ENCODE measurements at regions not wholly inside any gene's neighbourhood (a gene's known extent, or its start where the extent isn't known, plus 50 kb on each side); places are given as distances from the start of the nearest gene placed in this dataset.

DNA sequence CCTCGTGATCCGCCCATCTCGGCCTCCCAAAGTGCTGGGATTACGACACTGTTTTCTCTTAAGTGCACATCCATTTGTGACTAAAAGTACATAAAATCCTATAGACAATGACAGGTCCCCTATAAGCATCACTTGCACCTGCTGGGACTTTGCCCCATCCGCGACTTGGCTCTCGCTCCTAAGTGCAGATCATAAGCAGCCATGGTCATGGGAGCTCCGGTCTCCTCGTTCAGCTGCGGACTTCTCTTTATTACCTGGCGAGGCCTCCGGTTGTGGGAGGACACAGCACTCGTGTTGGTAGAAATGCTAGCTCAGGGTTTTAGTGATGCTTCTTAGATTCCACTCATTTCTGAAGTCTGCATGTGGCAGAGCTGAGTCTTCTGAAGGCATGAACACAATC lies 92.7 kb upstream of the ST6GAL2 start:
- no peak for DNase-seq (ENCODE audit: low spot score)

DNA sequence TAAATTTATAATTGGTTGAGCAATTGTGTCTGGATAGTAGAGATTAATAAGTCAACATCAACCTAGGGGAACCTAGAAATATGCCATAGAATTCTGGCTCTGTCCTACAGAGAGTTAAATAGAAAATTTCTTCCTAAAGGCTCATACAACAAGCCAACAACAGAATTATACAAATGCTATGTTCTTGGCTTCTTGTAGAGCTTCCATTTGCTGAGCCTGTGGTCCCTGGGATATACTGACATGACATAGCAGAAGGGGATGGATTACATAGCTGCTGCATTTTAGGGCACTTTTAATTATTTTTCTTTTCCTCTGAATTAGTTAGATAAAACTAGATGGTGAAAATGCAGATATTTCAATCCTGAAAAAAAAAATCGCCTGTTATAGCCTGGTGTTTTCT lies 95.5 kb upstream of the ST6GAL2 start:
- no peak for DNase-seq (ENCODE audit: low spot score)

DNA sequence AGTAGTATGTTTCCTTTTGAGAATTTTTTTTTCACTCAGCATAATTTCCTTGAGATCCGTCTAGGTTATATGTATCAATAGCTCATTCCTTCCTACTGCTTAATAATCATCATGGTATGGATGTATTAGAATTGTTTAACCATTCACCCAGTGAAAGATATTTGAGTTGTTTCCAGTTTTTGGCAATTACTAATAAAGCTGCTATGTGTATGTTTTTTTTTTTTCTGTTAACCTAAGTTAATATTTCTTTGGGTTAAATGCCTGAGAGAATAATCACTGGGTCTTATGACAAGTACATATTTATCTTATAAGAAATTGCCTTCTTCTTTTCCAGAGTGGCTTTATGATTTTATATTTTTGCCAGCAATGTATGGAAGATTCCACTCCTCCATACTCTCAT lies 96.4 kb upstream of the ST6GAL2 start:
- DNase-seq (ENCODE audit: low spot score), result no peak

DNA sequence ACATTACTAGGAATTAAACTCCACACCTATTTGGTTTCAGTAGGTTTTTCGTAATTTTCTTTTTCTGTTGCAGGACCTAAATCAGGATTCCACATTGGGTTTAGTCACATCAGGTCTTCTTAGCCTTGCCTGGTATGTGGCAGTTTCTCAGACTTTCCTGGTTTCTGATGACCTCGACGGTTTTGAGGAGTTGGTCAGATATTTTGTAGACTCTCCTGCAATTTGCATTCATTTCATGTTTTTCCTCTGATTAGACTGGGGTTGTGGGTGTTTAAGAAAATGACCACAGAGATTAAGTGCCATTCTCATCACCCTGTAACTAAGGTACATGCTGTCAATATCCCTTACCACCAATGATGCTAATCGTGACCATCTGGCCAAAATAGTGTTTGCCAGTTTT lies 97.3 kb upstream of the ST6GAL2 start:
- DNase-seq (ENCODE audit: low spot score), result no peak

DNA sequence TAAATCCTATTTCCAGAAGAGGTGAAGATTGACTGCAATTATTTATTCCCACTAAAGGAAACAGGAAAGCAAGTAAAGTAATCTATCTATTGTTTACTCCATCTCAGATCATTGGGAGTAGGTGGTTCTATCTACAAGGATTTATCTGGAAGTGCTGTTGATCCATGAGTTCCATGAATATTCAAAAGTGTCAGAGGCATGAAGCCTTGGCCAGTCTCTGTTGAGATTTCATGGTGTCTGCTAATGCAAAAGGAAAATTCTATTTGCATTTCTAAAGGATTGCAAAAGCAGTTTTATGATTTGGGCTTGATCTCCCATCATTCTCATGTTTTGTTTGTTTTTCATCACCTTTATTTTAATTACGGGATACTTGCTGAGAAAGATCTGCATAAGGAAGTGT lies 102.4 kb upstream of the ST6GAL2 start:
- DNase-seq (ENCODE audit: low spot score), result no peak

DNA sequence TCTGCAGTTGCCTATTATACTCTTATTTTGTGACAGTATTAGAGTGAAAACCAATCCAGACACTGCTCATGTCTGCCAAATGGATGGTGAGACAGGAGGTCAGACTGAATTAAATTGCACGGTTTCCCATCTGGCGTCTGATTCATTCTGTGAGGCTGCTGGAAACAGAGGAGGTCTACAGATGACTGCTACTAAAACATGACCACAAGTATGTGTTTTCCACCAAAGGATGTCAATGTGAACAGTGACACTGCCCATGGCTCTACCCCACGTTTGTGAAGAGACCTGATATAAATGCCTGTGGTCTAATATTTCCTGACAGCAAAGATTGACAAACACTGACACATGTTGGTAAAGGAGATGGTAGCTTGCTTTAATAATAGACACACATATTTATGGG lies 104.3 kb upstream of the ST6GAL2 start:
- DNase-seq (ENCODE audit: low spot score), result peak; percentile 97

DNA sequence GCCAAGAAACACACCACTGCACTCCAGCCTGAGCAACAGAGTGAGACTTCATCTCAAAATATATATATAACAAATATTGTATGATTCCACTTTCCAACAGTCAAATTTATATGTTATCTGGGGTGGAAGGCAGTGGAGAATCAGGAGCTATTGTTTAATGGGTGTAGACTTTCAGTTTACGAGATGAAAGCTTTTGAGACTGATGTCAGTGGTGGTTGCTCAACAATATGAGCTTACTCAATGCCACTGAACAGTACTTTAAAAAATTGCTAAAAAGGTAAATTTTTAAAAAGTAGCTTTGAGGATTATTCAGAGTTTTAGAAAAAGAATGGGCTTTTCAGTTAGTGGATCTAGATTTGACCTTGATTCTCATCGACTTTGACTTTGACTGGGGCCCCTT lies 105.9 kb upstream of the ST6GAL2 start:
- no peak for DNase-seq (ENCODE audit: low spot score)

DNA sequence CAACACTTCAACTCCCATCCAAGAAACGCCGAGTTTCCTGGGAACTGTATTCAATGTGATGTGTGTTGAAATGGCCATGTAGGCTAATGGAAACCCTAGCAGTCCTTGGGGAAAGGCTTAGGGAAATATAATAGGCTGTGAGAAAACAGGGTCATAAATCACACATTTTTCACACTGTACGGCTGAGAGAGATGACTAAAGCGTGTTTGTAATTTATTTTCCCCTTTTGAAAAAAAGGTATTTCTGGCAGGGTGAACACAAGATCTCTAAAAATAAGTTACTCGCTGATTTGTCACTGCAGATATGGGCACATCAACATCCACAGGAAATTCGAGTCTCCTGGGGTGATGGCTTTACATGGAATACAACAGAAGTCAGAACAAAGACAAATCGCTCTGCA lies 109.6 kb upstream of the ST6GAL2 start:
- no peak for DNase-seq (ENCODE audit: low spot score)

DNA sequence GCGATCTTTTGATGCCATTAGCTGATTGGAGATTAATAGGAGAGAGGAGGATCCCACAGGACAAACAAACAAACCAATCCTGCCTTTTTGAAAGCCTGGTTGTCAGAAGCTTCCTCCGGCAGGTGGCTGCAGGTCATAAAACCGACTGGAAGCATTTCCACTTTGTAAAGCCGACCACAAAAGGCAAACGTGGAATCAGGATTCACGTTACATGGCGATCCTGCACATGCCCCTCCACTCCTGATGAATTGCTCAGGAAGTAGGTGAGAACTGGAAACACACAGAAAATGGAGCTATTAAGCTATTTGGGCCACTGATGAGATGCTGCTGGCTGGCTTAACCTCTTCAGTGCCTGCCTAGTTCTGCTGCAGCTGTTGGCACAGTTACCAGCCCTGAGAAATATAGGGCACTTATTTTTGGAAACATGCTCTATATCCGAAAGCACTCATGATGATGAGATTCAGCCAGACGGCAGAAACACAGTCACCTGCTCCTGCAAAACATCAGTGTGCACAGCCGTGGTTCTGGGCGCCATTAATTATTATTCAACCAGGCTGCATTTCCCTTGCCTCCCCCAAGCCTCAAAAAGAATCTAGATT lies 110.3 kb upstream of the ST6GAL2 start:
- DNase-seq (ENCODE audit: low spot score), result peak; percentile 88

DNA sequence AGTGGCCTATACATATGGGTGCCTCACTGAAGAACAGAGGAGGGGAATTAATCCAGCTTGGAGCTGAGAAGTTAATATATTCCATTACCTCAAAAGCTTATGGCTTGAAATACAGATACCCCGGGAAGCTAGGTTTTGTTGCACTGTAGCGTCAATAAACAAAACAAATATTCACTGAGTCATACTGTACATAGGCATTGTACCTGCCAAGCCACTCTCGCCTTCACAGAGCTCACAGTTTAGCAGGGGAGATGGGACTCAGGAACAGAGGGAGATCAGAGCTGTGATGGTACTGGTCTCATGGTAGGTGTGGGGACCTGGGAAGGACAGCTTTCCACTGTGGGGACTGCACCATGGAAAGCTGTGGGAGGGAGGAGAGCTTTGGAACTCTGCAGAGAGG lies 111.2 kb upstream of the ST6GAL2 start:
- DNase-seq (ENCODE audit: low spot score), result peak; percentile 64

DNA sequence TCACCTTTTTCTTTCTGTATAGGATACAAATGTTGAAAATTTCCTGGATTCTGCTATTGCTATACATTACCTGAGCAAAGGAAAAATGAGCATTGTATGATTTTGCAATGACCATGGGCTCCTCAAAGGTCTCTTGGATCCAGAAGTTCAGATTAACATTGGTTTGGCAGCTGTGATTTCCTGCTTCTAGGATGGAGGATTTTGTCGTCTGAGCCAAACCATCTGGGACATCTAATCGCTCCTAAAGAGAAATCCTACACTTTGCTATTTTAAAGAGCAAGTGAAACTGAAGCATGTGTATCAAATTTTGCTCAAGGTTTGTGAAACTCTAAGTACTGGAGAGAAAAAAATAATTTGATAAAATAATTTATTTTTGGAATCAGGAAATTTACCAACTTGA lies 115.1 kb upstream of the ST6GAL2 start:
- no peak for DNase-seq (ENCODE audit: low spot score)

DNA sequence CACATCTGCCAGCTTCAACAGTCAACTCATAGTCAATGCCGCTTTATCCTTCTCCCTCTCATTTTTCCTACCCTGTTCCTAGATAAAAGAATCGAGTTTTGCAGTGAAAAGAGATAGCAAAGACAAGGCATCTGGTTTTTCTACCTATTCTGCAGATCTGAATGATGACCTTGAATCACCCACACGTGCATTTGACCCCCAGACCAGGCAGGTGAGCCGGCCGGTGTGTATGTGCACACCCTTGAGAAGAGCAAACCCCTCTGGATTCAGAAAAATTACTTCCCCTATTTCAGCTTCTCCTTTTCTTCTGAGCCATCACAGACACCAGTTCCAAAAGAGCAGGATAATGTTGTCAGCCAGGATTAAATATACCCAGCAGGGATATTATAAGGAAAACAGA lies 115.6 kb upstream of the ST6GAL2 start:
- no peak for DNase-seq (ENCODE audit: low spot score)

DNA sequence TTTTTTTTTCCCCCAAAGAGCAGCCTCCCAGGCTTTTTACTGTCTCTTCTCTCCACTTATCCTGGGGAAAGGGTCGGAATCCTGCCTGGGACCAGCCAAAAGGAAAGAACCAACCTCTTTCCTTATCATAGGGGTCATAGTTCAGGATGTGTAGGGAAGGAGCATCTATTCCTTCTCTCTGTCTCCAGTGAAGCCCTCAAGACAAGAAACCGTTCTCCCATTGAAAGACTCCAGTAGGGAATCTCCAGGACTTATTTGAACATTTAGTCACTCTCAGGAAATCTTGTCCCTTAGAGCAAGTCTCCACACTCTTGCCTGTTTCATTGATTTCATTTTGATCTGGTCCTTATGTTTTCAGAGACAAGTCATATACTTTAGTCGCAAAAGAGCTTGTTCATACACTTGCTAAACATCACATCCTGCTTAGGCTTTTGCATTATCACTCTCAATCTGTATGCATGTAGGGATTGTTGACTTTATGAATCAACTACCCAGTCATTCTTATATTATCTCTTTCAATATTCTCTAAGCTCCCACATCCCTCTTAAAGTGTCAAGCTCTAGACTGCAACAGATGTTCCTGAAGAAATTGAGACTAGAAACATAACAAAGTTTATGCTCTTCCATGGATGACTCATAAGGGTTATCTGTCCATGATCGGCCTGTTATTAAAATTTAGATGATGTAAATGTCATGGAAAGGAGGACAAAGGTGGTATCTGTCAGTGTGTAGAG lies 116.2 kb upstream of the ST6GAL2 start:
- DNase-seq (ENCODE audit: low spot score), result peak; percentile 45

DNA sequence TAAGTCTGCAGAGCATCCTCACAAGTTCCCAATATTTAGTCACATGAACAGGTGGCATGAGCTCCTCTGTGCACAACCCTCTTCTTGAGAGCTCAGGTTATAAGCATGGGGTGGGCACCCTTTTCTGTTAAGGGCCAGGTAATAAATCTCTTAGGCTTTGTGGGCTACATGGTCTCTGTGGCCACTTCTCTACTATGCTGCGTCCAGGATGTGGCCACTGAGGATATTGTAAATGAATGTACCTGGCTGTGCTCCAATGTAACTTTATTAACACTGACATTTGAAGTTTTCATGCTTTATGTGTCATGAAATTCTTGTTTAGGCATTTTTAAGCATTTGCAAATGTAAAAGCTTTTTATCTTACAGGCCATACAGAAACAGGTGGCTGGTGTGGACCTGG lies 116.8 kb upstream of the ST6GAL2 start:
- DNase-seq (ENCODE audit: low spot score), result peak; percentile 18

DNA sequence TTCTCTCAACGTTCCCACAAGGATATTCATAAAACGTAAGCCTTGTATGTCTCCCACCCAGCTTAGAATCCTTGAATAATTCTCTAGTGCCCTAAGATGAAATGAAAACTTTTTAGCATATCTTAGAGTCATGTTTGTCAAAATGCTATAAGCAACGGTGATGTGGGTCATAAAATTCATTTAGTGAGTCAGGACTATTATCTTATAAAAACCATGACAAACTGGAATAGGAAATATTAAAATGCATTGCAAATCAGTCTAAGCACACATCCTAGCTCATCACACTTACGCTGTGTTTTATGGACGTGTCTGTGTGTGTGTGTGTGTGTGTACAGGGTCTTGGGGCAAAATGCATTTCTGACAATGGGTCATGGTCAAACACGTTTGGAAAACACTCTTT lies 119.9 kb upstream of the ST6GAL2 start:
- DNase-seq (ENCODE audit: low spot score), result no peak

DNA sequence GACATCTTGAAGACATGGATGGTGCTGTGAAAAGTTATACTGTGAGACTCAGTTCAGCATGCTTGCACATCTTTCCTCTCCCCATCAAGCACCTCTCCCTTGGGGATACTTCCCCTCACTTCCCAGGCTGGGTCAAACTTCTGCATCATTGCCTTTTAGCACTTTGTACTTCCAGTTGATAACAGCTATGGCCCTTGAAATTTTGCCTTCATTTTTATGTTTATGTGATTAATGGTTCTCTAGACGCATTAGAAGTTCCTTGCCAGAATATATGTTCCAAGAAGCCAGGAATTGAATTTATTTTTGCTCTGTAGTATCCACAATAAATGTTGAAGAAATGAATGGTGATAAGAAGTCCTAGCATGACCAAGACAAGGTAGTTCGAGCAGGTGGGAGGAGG lies 120.9 kb upstream of the ST6GAL2 start:
- no peak for DNase-seq (ENCODE audit: low spot score)

DNA sequence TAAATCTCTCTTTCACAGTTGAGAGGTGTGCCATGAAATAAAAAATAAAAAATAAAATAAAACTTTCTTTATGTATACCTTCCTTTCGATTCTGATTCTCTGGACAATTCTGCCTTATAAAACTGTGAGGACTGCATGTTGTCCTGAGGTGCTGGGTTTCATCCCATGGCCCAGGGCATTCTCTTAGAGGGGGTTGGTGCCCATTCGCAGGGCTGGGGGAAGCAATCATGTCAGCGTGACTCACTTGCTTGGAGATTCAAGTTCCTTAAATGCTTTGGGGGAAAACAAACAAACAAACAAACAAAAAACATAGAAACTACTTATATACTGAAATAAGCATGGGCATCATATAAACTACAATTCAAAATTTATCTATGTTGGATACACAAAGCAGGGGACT lies 122.0 kb upstream of the ST6GAL2 start:
- no peak for DNase-seq (ENCODE audit: low spot score)

DNA sequence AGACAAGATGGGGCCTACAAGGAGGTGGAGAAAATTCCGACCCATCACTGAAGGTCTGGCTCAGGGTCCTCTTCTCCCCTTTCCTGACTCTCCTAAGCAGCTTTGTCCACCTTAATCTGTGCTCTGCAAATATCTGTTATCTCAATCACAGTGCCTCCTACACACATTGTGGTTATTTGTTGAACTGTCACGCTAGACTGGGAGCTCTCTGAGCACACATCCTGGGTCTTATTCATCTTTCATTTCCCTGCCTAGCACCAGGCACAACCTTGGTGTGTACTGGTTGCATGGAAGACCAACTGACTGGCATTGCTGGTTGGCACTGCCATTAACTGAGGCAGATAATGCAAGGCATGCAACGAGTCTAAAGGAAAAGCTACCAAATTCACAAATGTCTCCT lies 122.9 kb upstream of the ST6GAL2 start:
- no peak for DNase-seq (ENCODE audit: low spot score)

DNA sequence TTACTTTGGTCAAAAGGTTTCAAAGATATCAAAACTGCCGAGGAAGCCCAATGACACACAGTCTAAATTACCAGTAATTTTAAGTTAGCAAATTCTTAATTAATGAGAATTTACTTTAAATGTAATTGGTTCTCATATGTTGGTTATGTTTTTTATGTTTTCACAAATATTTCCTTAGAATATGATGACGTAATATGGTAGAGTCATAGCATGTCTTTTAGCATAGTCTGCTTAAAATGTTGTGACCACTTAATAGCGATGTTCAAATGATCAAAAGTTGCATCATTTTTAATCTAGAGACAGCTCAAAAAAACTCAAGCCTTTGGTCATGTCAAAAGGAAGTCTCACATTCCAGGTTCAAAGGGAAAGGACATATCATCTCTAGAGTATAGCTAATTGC lies 123.3 kb upstream of the ST6GAL2 start:
- no peak for DNase-seq (ENCODE audit: low spot score)

DNA sequence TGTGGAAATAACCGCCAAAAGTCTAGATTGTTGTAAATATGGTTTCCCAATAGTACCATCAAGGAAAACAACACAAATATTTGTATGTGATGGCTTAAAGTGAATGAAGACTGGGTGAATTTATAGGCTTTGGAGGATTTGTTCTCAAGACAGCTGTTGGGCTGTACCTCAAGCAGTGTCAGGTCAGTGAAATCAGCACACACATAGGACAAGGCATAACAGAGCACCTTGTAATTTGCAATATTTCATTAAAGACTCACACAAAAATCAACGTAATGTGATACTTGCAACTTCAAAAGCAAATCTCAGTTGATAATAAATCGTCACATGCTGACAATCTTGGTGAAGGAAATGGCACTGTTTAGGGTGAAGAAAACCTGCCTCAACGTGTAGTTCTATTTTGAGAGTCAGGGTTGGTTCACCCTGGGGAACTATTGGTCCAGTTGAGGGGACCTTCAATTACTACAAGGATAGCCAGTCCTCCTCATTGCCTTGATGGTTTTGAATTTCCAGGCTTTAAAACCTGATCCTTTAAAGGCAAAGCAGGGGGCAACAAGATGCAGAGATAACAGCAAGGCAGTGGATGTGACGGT lies 126.8 kb upstream of the ST6GAL2 start:
- no peak for DNase-seq (ENCODE audit: low spot score)

DNA sequence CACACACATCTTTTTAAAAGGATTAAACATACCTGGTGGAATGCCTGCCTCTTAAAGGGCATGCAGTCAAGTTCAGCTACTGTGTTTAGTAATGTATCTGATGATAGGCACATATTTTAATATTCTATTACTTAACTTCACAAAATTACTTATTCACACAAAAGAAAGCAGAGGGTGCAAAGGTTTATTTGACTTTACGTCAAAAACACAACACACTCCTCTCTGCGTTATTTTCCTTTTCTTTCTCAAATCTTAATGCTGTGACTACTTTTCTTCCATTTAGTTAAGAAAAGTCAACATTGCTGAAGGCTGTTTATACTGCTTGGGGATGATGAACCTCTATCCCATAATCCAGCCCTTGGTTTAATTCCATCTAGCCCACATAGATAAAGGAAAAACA lies 127.9 kb upstream of the ST6GAL2 start:
- no peak for DNase-seq (ENCODE audit: low spot score)

DNA sequence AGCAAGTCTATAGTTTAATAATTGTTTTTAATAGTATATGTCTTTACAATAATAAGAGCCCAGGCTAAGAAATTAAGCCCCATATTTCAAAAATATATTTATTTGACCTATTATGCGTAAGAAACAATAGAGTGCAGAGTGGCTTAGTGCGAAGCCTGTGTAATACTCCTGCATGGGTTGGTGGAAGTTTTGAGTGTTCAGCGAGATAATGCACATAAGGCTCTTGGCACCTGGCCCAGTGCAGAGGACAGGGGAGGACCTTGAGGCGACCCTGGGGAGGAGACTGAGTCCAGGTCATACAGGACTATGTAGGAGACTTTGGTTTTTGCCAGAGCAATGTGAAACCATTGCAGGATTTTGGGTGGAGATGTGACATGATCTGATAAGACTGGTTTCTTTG lies 132.4 kb upstream of the ST6GAL2 start:
- DNase-seq (ENCODE audit: low spot score), result no peak

DNA sequence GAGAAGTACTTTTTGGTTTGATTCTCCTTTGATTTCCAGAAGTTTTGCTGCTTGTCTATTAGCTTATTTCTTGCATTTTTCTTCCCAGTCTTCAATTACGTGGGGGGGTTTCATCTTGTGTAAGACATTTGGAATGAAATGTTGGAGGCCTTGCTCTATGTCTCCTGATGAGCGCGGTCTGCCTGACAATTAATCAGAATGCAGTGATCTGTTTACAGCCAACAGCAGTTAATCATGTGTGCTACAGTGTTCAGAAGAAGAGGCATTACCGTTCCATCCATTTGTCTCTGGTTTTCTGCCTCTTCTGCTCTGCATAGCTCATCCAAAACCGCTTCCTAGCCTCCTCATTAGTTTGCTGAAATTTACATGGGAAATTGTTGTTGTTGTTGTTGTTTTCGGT lies 134.4 kb upstream of the ST6GAL2 start:
- no peak for DNase-seq (ENCODE audit: low spot score)

DNA sequence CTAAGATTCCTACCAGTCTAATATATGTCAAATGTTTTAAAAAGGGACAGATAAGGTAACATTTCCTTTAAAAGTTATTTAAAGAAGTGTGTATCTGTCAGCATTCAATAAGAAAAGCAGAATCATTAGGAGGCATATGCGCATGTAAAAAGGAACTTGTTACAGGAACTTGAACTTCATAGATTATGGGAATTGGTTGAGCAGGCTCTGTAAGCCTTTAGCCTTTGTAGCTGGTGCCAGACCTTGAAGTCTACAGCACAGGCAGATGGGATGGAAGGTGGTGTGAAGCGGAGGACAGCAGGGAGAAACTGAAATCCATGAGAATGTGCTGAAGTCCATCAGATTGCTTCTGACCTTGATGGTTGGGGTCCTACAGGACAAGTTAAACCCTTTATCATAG lies 138.3 kb upstream of the ST6GAL2 start:
- DNase-seq (ENCODE audit: low spot score), result no peak
